Gastroesophageal sphincter (tissue), 3 donors: ENCODE measurements at regions not wholly inside any gene's neighbourhood (a gene's known extent, or its start where the extent isn't known, plus 50 kb on each side); places are given as distances from the start of the nearest gene placed in this dataset.

Experiments used
- CTCF ChIP-seq, 4 experiments: fragments of 200-600 bp in 2 of 4; fragments of 450-650 bp in 2 of 4; sonication (generic) in 1 of 4; IDR thresholded peaks; one replicate each; pipeline ENCODE4 v1.5.1; 2017 to 2019; ENCODE audit warnings: antibody characterized with exemption in 4 of 4, mild to moderate bottlenecking in 2 of 4, moderate library complexity in 2 of 4
- POLR2AphosphoS5 ChIP-seq: sonication (generic); formaldehyde crosslinking; IDR thresholded peaks from one replicate; pipeline ENCODE4 v1.6.1; 2017; ENCODE audit warnings: antibody characterized with exemption

- TF ChIP-seq CTCF (IDR thresholded peaks at IDR 0.05): no peak
- TF ChIP-seq POLR2AphosphoS5: no peak
These were observed 1088.6 kb upstream of the C9orf72 start for GRCh38 chr9:28661853-28662252.
